Stimulated activated CD8-positive, alpha-beta memory T cell treated with anti-CD3 and anti-CD28 coated beads, Interleukin-2, amount 100 ng/mL, for 48 hours (primary cell): ENCODE measurements at regions not wholly inside any gene's neighbourhood (a gene's known extent, or its start where the extent isn't known, plus 50 kb on each side); places are given as distances from the start of the nearest gene placed in this dataset.

Experiments
- DNase-seq, 2 donors: peaks; one replicate each; pipeline ENCODE4 v3.0.0-alpha.2; 2020; ENCODE audit warnings: low read depth in 2 of 2

DNA sequence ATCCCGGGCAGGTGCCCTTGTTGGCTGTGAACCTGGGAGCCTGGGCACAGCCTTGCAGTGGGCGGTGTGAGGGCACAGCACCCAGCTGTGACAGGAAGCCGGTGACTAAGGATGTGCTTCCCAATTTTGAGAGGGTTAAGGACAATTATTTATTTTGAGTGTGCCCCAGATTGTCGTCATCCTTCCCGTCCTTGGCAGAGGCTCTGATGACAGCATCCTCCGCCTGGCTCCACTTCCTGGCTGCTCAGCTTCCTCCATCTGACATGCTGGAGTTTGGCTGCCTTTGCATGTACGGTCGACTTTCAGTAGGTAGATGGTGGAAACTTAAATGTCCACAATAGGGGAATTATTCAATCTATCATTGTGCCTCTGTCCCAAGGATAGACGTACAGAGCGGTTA is 282.4 kb upstream of the EEF2KMT start:
- no peak for DNase-seq

DNA sequence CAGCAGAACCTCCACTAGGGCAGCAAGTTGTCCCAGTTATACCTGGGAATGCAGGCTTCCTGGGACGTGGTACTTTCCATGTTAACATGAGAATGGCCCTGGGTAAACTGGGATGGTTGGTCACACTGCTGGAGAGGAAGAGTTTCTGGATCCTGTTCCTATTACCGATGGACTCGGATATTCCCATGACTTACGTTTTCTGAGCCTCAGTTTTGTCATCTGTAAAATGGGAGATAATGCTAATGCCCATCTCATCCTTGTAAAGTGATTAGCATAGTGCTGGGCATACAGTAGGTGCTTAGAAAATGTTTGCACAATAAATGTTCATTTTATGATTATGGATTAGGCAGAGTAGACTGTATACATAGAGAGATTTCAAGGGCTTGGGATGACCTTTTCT is 280.9 kb upstream of the EEF2KMT start:
- no peak for DNase-seq

DNA sequence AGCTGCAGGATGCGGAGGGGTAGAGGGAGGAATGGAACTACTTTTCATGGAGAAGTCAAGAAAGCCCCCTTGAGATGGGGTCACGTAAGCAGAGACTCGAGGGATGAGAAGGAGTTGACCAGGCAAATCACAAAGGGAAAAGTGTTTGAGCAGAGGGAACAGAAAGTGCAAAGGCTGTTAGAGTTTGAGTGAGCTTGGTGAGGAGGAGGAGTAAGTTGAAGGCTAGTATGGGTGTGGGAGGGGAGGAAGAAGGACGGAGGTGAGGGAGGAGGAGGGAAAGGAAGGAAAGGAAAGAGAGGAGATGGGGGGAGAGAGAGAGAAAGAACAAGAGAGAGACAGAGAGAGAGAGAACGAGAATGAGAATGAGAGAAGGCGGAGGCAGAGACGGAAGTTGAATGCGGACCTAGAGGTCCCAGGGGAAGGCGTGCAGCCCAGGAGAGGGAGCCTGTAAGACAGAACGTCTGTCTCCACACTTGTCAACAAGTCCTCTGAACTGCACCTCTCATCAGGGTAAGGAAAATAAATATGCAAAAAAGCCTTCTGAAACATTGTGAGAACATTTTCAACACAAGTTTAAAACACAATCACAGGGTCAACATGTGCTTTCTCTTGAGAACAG is 279.8 kb upstream of the EEF2KMT start:
- DNase-seq: no peak

GRCh38 chr16:5374184-5374583 is 276.6 kb upstream of the EEF2KMT start:
- DNase-seq: no peak

DNA sequence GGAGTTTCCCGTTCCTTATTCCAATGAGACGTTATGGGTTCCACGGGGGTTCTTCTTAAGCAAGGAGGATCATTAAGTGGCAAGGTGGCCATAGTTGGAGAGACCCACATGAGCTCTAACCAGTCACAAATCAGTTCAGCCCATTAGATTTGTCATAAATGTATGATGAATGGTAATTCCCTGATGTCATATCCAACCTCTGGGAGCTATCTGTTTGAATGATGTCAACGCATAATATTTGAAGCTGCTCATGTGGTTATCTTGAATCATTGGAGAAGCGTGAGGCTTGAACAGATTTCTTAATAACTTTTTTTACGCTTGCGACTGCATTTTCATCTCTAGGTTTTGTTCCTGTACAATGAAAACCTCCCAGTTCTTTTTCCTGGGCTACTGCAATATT is 270.4 kb upstream of the EEF2KMT start:
- no peak for DNase-seq

GRCh38 chr16:5366126-5366525 is 268.5 kb upstream of the EEF2KMT start:
- DNase-seq: no peak

DNA sequence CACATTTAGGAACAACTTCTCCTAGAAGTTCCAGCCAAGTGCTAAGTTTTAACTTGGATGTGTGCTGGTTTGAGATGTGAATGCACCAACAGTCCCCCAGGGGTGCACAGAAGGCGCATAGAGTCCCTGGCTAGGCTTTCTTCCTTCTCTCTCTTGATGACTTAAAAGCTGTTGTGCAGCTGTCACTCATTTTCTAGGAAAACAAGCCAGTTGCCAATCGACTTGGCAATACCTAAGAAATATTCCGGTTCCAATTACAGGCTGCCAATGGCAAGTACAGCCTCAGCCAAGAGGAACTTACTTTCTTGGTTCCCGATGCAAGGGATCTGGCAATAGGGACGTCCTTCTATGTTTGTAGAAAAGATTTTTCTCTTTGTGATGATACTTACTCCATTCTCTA is 266.6 kb upstream of the EEF2KMT start:
- DNase-seq: no peak

DNA sequence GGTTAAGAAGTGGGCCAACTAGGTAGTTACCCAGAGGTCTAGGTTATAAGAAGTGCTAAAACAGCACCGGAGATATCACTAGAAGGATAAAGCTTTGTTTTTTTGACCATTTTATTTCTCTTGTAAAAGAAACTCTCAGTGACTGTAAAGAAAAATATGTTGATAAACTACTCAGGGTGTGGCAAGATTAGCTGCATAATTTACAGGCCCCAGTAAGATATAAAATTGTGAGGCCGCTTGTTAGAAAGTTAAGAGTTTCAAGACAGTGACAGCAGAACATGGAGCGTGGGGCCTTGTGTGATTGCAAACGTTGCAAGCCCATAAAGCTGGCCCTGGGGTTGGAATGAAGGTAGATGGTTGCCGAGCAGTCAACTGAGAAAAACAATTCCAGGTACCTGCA is 263.7 kb upstream of the EEF2KMT start:
- DNase-seq: no peak

- no peak for DNase-seq
These were observed 257.1 kb upstream of the EEF2KMT start for GRCh38 chr16:5354645-5355044.

DNA sequence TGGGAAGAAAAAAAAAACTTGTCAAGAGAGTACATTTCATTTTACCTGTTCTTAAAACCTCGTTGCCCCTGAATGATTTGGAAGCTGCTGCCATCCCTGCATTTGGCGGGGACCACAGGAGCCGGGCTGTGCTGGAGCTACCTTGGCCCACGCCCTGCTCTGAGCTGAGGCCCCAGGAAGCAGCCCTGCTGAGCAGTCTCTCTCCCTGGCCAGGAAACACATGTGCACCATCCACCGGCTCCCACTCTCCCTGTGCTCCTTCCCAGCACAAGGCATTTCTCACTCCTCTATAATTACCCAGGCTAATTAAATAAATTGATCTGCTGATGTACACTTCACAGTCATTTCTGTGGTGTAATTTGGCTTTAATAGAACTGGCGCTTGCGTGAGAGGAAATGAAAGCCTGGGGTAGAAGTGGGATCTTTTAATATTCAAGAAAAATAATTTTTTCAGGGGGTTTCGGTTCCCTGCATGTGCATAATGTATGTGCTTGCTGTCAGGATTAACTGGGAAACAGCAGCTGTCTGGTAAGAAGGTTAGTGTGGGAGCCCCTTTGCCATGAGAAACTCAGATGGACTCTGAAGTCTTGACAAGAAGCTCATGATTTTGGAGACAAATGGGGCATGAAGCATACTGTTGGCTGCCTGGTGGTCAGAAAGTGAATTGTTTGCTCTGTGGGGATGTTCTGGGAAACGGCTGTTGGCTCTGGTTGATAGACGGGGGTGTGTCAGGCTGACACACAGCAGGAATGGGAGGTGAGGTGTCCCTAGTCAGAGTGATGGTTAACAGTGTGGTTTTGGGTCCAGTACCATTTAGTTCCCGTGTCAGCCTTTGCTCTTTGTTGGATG is 252.3 kb upstream of the EEF2KMT start:
- no peak for DNase-seq

DNA sequence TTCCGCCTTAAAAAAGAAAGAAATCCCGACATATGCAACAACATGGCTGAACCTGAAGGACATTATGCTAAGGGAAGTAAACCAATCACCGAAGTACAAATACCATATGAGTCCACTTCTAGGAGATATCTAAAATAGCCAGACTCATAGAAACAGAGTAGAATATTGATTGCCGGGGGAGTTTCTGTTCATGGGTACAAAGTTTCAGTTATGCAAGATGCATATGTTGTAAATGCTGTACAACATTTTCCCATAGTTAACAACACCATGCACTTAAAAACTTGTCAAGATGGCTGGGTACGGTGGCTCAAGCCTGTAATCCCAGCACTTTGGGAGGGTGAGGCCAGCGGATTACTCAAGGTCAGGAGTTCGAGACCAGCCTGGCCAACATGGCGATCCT is 251.5 kb upstream of the EEF2KMT start:
- no peak for DNase-seq

DNA sequence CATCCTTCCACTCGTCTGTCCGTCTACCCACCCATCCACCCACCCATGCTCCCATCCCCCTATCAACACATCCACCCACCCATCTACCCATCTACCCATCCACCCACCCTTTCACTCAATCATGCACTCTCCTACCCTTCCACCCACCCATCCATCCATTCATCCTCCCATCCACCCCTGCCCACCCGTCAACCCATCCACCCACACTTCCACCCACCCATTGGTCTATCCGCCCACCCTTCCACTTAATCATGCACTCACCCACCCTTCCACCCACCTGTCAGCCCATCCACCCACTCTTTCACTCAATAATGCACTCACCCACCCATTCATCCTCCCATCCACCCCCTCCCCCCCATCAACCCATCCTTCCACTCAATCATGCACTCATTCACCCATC is 250.0 kb upstream of the EEF2KMT start:
- DNase-seq: no peak

DNA sequence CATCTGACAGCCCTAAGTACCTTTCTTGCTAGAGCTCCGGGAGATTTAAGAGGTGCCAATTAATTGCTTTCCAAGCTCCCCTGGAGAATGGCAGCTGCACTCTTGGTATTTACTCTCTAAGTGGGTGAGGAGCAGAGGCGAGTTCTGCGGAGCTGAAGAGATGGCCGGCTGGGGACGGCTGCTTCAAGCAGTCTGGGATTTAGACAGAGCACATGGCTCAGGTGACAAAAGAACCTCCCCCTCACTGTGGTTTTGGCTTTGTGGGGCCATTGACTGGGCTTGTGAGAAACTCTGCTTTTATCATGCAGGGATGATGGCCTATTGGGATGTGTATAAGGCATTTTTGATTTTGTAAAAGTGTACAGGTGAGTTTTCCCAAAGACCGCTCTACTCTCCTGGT is 239.3 kb upstream of the EEF2KMT start:
- DNase-seq: no peak

GRCh38 chr16:5333991-5334390 is 236.4 kb upstream of the EEF2KMT start:
- DNase-seq: no peak

DNA sequence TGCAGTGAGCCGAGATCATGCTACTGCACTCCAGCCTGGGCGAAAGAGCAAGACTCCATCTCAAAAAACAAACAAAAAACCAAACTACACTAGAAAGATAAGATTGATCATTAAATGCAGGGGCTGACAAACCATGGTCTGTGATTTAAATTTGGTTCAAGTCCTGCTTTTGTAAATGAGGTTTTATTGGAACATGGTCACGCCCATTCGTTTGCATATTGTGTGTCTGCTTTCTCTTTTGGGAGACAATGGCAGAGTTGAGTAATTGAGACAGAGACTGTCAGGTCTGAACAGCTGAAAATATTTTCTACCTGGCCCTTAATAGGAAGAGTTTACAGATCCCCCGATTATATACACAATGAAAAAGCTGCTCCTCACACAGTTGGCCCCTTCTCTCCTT is 235.5 kb upstream of the EEF2KMT start:
- no peak for DNase-seq

DNA sequence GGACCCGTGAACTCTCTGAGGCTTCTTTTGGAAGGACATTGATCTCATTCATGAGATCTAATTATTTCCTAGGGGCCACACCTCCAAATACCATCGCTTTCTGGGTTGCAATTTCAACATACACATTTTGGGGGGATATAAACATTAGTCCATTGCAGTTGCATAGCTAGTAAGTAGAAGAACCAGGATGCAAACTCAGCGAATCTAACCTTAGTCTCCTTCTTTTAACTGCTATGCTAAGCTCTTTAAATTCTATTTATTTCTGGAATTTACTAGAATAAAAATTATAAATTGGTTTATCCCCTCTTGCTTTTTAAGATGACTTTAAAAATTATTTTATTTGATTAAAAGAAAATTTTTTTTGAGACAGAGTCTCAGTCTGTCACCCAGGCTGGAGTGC is 232.5 kb upstream of the EEF2KMT start:
- DNase-seq: no peak

GRCh38 chr16:5328546-5328945 is 231.0 kb upstream of the EEF2KMT start:
- DNase-seq: no peak

DNA sequence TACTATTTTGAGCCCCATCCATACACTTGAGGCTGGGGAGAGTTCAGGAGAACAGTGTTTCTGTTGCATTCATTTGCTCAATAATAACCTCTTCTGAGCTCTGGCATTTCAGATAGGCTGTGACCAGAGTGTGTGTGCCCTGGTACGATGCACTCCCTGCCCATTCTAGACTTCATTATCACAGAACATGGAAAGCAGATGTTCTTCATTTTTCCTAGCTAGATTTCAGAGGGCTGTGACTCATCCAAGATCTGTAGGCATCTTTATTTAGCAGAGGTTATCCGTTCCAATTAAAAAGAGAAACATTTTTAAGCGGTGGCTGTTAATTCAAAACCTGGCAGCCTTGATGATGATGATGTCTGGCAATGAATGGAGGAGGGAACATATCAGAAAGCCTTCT is 228.8 kb upstream of the EEF2KMT start:
- no peak for DNase-seq

GRCh38 chr16:5325932-5326331 is 228.3 kb upstream of the EEF2KMT start:
- DNase-seq: no peak

DNA sequence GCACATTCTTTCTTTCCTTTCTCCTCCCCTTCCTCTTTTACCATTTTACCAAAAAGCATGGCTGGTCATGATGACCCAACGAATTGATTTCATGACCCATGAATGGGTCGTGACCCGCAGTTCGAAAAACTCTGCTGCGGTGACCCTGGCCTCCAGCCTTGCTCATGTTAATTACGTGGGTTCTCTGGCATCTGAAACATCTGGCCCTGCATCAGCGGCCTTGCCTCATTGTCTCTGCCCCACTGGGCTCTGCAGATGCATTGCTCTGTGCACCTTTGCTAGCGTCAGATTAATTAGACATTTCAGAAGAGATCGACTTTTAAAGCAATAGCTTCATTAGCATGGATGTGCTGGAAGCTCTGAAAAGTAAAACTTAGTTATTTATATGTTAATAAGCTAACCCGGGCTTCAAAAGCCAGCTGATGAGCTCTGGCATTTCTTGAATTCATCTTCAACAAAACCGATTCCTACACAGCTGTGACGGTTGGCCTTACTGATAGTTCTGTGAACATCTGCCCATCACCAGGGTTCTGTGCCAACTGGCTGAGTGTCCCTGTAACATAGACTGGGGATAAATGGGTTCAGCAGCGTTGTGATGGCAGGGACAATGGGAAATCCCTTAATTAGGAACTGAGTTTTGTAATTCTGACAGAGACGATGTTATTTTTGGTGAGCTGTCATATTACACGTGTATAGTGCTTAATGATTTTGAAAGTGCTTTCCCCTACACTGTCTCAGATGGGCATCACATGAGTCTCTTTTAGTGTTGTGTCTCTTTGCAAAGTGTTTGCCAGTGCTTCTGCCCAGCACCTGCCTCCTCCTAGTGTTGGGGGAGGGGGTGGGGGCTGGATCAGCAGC is 225.9 kb upstream of the EEF2KMT start:
- no peak for DNase-seq

DNA sequence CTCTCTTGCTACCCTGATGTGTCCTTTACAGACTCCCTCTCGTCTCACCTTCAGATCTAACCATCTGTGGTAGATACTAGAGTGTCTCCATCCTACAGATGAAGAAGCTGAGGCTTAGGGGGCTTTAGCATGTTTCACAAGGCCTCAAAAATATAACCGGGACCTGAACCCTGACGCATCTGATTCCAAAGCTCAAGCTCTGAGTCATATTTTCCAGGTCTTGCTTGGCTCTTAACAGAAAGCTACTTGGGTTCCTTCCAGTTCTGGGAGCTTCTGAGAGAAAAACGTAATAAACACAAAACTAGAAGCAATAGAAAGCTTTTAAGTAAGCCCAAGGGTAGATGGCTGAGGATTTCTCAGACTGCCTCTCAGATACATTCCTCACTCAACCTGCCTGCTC is 224.3 kb upstream of the EEF2KMT start:
- no peak for DNase-seq

DNA sequence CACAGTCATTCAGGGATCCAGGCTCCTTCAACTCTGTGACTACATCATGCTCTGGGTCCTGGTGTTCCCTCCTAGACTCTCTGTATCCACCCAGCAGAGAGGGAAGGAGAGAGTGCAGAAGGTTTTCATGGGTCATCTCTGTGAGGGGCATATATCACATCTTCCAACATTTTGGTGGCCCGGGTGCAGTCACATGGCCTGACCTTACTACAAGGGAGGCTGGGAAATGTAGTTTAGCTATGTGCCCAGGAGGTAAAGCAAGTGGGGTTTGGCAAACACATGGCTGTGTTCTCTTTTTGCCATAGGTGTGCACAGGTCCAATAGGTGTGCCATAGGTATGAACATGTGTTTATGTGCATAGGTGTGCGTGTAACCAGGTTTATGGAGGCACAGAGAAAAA is 222.2 kb upstream of the EEF2KMT start:
- DNase-seq: no peak

DNA sequence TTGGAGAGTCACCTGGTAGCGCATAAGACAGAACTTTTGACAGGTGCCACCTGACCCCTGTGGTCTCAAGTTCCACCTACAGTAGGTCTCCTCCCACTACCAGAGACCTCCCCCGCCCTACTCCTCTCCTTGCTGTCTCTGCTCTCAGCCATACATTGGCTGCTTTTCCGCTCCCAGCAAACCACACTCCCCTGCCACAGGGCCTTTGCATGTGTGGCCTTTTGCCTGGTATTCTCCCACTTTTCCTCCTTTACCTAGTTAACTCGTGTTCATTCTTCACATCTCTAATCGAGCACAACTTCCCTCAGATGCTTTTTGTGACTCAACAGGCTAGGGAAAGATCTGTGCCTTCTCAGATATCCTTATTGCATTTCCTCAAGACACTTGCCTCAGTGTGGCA is 218.3 kb upstream of the EEF2KMT start:
- DNase-seq: no peak
